ENCODE measurements at regions not wholly inside any gene's neighbourhood (a gene's known extent, or its start where the extent isn't known, plus 50 kb on each side); places are given as distances from the start of the nearest gene placed in this dataset.
A peak's percentile ranks its signal among the peaks of the same experiment; 100 is the strongest.

DNA sequence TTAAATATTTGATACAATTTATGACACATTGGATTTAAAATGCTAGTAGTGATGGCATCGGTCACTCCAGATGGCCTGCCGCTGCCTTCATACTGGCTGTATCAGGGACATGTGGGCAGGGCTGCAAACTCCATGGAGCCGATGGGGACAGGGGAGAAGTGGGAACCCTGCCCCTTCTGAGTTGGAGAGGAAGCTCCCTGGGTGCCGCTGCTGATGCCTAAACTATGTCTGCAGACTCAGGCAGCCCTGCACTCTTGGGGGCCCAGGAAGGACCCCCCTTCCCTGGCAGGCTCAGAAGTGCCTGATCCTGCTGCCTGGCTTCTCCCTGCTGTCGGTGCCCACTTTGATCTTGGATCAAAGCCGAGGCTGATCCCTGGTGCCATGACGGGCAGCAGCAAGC lies 1522.1 kb downstream of the OTOL1 start:
- no peak for DNase-seq (ENCODE audit: low read depth in 4 of 4, low spot score in 3 of 4)

DNA sequence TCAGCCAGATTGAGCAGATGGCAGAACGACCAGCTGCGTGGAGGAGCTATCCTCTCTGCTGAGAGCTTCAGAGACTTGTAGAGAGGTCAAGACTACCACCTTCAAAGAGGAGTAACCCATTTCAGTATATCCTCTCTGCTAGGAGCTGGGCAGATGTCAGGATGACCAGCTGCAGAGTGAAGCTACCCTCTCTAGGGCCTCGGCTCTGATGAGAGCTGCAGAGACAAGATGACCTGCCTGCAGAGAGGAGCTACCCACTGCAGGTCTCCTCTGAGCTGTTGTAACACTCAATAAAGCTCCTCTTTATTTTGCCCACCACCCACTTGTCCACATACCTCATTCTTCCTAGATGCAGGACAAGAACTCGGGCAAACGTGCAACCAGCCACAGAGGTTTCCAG lies 1522.7 kb downstream of the OTOL1 start:
- no peak for DNase-seq (ENCODE audit: low read depth in 4 of 4, low spot score in 3 of 4)

DNA sequence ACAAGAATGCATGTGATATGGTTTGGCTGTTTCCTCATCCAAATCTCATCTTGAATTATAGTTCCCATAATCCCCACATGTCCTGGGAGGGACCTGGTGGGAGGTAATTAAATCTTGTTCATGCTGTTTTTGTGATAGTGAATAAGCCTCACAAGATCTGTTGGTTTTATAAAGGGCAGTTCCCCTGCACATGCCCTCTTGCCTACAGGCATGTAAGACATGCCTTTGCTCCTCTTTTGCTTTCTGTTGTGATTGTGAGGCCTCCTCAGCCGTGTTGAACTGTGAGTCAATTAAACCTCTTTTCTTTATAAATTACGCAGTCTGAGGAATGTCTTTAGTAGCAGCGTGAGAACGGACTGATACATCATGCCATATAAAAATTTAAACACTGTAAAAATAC lies 1537.0 kb downstream of the OTOL1 start:
- no peak for DNase-seq (ENCODE audit: low read depth in 4 of 4, low spot score in 3 of 4)

DNA sequence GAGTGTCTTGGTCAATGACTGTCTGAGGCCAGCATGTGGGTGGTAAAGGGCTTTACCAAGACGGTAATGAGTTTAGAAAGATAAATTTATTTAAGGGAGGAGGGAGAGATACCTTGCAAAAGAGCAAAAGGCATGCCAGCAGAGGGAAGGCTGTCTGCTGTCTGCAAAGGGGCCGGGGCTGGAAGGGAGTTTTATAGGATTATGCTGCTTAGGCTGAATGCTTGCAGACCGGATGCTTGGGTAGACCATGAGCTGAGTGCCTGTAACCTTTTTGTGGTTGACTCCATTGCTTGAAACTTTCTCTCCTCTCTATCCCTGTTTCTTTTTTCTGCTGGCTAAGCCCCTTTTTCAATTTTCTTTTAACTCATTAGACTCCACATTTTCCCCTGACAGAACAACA lies 1543.0 kb downstream of the OTOL1 start:
- DNase-seq (ENCODE audit: low read depth in 4 of 4, low spot score in 3 of 4) = no peak

DNA sequence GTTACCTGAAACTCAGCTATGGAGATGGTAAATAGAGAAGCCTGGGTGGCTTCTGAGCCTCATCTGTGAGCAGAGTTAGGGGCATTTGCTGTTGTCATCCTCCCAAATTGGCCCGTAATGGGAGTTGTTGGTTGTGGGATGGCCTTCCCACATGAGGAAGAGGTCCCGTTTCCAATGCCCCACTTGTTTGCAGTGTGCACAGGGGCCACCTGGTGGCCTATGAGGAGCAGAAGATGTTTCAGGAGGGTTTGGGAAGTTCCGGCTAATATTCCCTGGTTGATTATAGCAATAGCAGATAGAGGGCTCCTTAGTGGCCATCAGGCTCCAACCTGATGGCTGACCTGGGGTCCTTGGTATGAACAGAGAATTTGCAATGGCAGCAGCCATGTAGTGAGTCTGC lies 1546.5 kb downstream of the OTOL1 start:
- no peak for DNase-seq (ENCODE audit: low read depth in 4 of 4, low spot score in 3 of 4)

DNA sequence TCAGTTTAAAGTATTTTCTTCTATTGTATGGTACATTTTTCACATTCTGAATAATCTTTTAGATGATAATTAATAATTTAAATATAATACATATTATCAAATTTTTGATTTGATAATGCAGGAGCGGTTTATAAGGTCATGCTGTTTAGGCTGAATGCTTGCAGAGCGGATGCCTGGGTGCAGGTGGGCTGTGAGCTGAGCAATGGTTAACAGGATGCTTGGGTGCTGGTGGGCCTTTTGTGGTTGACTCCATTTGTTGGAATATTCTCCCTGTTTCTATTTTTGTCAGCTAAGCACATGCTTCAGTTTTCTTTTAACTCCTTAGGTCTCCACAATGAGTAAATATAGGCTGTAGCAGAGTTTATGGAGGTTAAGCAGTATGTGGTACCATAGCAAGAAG lies 1549.3 kb downstream of the OTOL1 start:
- no peak for DNase-seq (ENCODE audit: low read depth in 4 of 4, low spot score in 3 of 4)

DNA sequence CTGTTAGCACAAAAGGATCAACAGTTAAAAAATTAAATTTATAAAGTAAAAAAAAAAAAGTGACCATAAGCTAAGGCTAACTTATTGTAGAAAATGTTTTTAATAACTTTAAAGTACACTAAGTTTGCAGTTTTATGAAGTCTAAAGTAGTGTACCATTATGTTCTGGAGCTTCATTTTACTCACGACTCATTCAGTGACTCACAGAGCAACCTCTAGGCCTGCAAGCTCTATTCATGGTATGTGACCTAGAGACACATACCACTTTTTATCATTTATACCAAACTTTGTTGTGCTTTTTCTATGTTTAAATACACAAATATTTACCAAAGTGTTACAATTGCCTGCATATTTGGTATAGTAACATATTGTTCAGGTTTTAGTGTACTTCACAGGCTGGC lies 1552.3 kb downstream of the OTOL1 start:
- DNase-seq (ENCODE audit: low read depth in 4 of 4, low spot score in 3 of 4) = no peak

DNA sequence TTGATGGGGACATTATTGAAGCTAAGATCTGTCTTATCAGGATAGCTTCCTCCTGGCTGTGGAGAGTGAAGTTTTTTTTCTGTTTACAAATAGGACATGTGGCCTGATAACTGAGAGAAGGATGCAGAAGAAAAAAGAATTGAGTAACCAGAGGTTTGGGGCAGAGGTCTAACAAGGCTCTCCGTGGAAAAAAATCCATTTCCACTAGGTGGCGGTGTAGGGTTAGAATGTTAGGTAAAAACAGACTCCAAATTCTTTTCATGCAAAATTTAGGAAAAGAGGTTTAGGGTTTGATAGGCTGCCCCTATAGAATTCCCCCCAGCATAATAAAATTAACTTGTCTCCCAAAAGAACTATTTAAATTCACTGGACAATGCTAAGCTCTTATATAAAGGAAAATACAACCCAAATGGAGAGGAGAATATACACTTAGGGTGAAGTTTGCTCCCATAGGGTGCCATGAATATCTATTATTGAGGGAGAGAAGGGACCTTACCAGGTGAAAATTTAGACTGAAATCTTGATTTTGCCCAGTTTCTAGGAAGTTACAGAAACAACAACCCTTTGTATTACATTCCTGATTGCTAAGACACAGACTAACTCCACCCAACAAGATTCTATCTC lies 1560.4 kb downstream of the OTOL1 start:
- peak in 1 of 4 donors; percentile 17 for DNase-seq (ENCODE audit: low read depth in 4 of 4, low spot score in 3 of 4)

DNA sequence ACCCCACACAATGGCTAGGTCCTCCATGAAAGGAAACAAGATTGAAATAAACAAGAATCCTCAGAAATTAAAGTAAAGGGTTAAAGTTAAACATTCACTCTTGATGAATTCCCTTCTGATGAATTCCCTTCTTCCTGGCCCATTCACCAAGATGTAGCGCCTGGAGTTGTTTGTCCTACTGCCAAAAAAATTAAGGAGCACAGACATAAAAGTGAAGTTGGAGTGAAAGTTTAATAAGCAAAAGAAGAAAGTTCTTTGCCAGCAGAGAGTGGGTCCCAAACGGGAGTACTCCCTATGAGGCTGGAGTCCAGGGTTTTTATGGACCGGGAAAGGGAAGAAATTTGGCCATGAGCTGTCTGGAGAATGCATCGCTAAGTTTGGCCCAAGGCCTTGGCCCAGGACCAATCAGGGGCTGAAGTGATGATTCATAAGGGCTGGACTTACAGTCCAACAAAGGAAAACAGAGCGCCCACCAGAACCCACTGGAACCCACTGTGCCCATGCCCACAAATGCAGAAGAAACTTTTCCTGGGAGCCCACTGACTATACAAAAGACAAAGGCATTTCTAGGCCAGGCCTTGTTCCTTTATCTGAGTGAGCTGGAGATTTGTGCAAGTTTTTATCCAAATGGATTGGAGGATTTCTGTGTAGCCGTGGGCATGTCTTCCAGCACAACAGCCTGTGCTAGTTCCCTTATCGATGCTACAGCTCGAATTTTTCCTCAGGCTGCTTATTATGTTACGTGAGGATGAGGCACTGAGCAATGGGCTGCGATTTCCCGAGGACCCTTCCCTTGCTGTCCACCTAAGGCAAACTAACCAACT lies 1561.6 kb downstream of the OTOL1 start:
- DNase-seq (ENCODE audit: low read depth in 4 of 4, low spot score in 3 of 4) = no peak

DNA sequence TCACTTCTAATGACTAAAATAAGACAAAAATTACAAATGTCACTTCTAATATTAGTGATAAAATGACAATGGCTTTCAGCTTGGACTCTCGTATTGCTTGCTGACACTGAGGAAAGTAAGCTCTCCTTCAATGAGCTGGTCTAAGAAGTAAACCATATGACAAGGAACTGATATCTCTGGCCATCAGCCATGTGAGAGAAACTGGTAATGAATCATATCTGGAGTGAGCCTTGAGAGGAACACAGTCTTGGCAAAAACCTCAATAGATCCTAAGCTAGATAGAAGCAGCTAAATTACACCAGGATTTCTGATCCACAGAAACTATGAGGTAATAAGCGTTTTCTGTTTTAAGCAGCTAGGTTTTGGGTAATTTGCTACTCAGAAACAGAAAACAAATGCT lies 1575.1 kb downstream of the OTOL1 start:
- DNase-seq (ENCODE audit: low read depth in 4 of 4, low spot score in 3 of 4) = no peak

Measured in left renal pelvis (tissue), 4 donors.